IMR-90 (cell line): ENCODE measurements at regions not wholly inside any gene's neighbourhood (a gene's known extent, or its start where the extent isn't known, plus 50 kb on each side); places are given as distances from the start of the nearest gene placed in this dataset.

Source experiments
- ATAC-seq: fragments of 200-7000 bp; cut with Tn5 transposase; 2 replicates; pipeline ENCODE4 v1.9.1; 2020; ENCODE audit warnings: low read depth, mild to moderate bottlenecking, moderate library complexity
- BruUV-seq: library from RNA; stranded (reverse); fragments of 400-500 nt; replicated peaks from 2 replicates; lab custom pipeline; 2021; lab: Mats Ljungman, UMichigan
- CTCF ChIA-PET: fragments of 300-600 bp; formaldehyde crosslinking; extraction: SDS; loops from one replicate; lab custom pipeline; 2021; ENCODE audit warnings: antibody characterized with exemption; lab: Yijun Ruan, JAX
- POLR2A ChIA-PET: fragments of 300-600 bp; sonication (Branson Sonifier 250); formaldehyde crosslinking; loops from one replicate; lab custom pipeline; 2022; ENCODE audit warnings: antibody characterized with exemption; ENCODE audit not compliant: unreplicated experiment; lab: Charles Lee
- DNase-seq: peaks from one replicate; pipeline ENCODE4 v3.0.0; 2013
- H2AFZ ChIP-seq: replicated peaks from 2 replicates; pipeline ENCODE3; 2013; ENCODE audit warnings: low read length, mild to moderate bottlenecking; ENCODE audit not compliant: poor library complexity
- H2AK5ac ChIP-seq: 2 replicates; pipeline ENCODE4 v1.6.1; 2013; ENCODE audit warnings: low read depth, low read length, inconsistent platforms
- H2AK9ac ChIP-seq: replicated peaks from 2 replicates; pipeline ENCODE3; 2013; ENCODE audit warnings: mild to moderate bottlenecking, low read depth, low read length, moderate library complexity; ENCODE audit not compliant: poor library complexity
- H2BK120ac ChIP-seq: 2 replicates; pipeline ENCODE4 v1.6.1; 2013; ENCODE audit warnings: low read depth, low read length, inconsistent platforms
- H2BK15ac ChIP-seq: 3 replicates; pipeline ENCODE4 v1.6.1; 2013; ENCODE audit warnings: low read depth, low read length, inconsistent platforms
- H2BK20ac ChIP-seq: 2 replicates; pipeline ENCODE4 v1.6.1; 2013; ENCODE audit warnings: low read depth, mild to moderate bottlenecking, inconsistent platforms, low read length, moderate library complexity
- H2BK5ac ChIP-seq: 2 replicates; pipeline ENCODE4 v1.6.1; 2013; ENCODE audit warnings: mild to moderate bottlenecking, low read depth, low read length, inconsistent platforms; ENCODE audit not compliant: poor library complexity, severe bottlenecking
- H3K14ac ChIP-seq: replicated peaks from 2 replicates; pipeline ENCODE4 v1.6.1; 2013; ENCODE audit warnings: low read depth, low read length, inconsistent platforms
- H3K18ac ChIP-seq: 2 replicates; pipeline ENCODE4 v1.6.1; 2013; ENCODE audit warnings: low read depth, low read length, control low read depth
- H3K23ac ChIP-seq: 2 replicates; pipeline ENCODE4 v1.6.1; 2013; ENCODE audit warnings: low read depth, low read length, inconsistent platforms
- H3K27ac ChIP-seq: 2 replicates; pipeline ENCODE4 v1.5.1; 2013; ENCODE audit warnings: mild to moderate bottlenecking, control low read depth, low read length; ENCODE audit not compliant: insufficient read depth
- H3K27me3 ChIP-seq: 2 replicates; pipeline ENCODE4 v1.6.1; 2013; ENCODE audit warnings: low read length; ENCODE audit not compliant: control insufficient read depth, insufficient read depth
- H3K36me3 ChIP-seq: 2 replicates; pipeline ENCODE4 v1.6.1; 2013; ENCODE audit warnings: low read length, mixed read lengths; ENCODE audit not compliant: control insufficient read depth, insufficient read depth
- H3K4ac ChIP-seq: 2 replicates; pipeline ENCODE4 v1.6.1; 2013; ENCODE audit warnings: low read depth, low read length, inconsistent platforms
- H3K4me1 ChIP-seq: 2 replicates; pipeline ENCODE4 v1.6.1; 2013; ENCODE audit warnings: low read length, mixed read lengths; ENCODE audit not compliant: control insufficient read depth, insufficient read depth
- H3K4me2 ChIP-seq: 2 replicates; pipeline ENCODE4 v1.6.1; 2013; ENCODE audit warnings: low read depth, mild to moderate bottlenecking, control low read depth, low read length, moderate library complexity
- H3K4me3 ChIP-seq: 2 replicates; pipeline ENCODE4 v1.5.1; 2013; ENCODE audit warnings: low read depth, mild to moderate bottlenecking, control low read depth, low read length, moderate library complexity; ENCODE audit not compliant: insufficient read depth
- H3K56ac ChIP-seq: 2 replicates; pipeline ENCODE4 v1.6.1; 2013; ENCODE audit warnings: low read length, inconsistent platforms; ENCODE audit not compliant: insufficient read depth; ENCODE audit errors: extremely low read depth
- H3K79me1 ChIP-seq, 2 experiments: 2 replicates each; pipeline ENCODE4 v1.6.1; 2013; ENCODE audit warnings: low read length in 2 of 2, inconsistent platforms in 1 of 2, low read depth in 1 of 2
- H3K9ac ChIP-seq: 2 replicates; pipeline ENCODE4 v1.6.1; 2013; ENCODE audit warnings: low read depth, low read length, control low read depth
- H3K9me1 ChIP-seq: 2 replicates; pipeline ENCODE4 v1.6.1; 2013; ENCODE audit warnings: low read length, inconsistent platforms; ENCODE audit not compliant: insufficient read depth
- H3K9me3 ChIP-seq: 2 replicates; pipeline ENCODE4 v1.6.1; 2013; ENCODE audit warnings: low read length; ENCODE audit not compliant: control insufficient read depth, insufficient read depth
- H4K20me1 ChIP-seq: 2 replicates; pipeline ENCODE4 v1.6.1; 2013; ENCODE audit warnings: low read length, inconsistent platforms; ENCODE audit not compliant: insufficient read depth
- H4K5ac ChIP-seq: 2 replicates; pipeline ENCODE4 v1.6.1; 2013; ENCODE audit warnings: mild to moderate bottlenecking, low read depth, low read length, control low read depth
- H4K8ac ChIP-seq, 2 experiments: 2 replicates each; pipeline ENCODE4 v1.6.1; 2013; ENCODE audit warnings: low read depth in 2 of 2, low read length in 2 of 2, control low read depth in 1 of 2, inconsistent platforms in 1 of 2
- H4K91ac ChIP-seq: 2 replicates; pipeline ENCODE4 v1.6.1; 2013; ENCODE audit warnings: low read depth, low read length, inconsistent platforms; ENCODE audit not compliant: insufficient read depth
- BHLHE40 ChIP-seq: fragments of 150-350 bp; IDR thresholded peaks from 2 replicates; pipeline ENCODE4 v1.6.1; 2016; ENCODE audit warnings: mild to moderate bottlenecking, low read depth, low read length
- CEBPB ChIP-seq: IDR thresholded peaks from 2 replicates; pipeline ENCODE4 v1.6.1; 2012; ENCODE audit warnings: low read depth, low read length, improper control_type of control experiment
- CHD1 ChIP-seq: IDR thresholded peaks from 2 replicates; pipeline ENCODE4 v1.6.1; 2012; ENCODE audit warnings: low read depth, low read length, improper control_type of control experiment
- CTCF ChIP-seq: conservative IDR thresholded peaks from 2 replicates; pipeline ENCODE4 v1.5.1; 2012; ENCODE audit warnings: mild to moderate bottlenecking, low read depth, low read length, improper control_type of control experiment
- ELK1 ChIP-seq: fragments of 150-350 bp; IDR thresholded peaks from 2 replicates; pipeline ENCODE4 v1.6.1; 2016; ENCODE audit warnings: low read depth, mild to moderate bottlenecking, low read length, moderate library complexity, borderline replicate concordance
- FOS ChIP-seq: fragments of 150-350 bp; IDR thresholded peaks from 2 replicates; pipeline ENCODE4 v1.6.1; 2016; ENCODE audit warnings: low read depth, low read length
- MAFK ChIP-seq: IDR thresholded peaks from 2 replicates; pipeline ENCODE4 v1.6.1; 2012; ENCODE audit warnings: low read depth, low read length, improper control_type of control experiment
- MAZ ChIP-seq: IDR thresholded peaks from 2 replicates; pipeline ENCODE4 v1.6.1; 2012; ENCODE audit warnings: low read depth, mild to moderate bottlenecking, low read length, improper control_type of control experiment, moderate library complexity, borderline replicate concordance
- MXI1 ChIP-seq: IDR thresholded peaks from 2 replicates; pipeline ENCODE4 v1.6.1; 2012; ENCODE audit warnings: low read depth, mild to moderate bottlenecking, low read length, moderate library complexity, borderline replicate concordance
- NFE2L2 ChIP-seq: fragments of 150-350 bp; IDR thresholded peaks from 2 replicates; pipeline ENCODE4 v1.6.1; 2016; ENCODE audit warnings: low read depth, mild to moderate bottlenecking, low read length
- POLR2A ChIP-seq: IDR thresholded peaks from 2 replicates; pipeline ENCODE4 v1.6.1; 2012; ENCODE audit warnings: mild to moderate bottlenecking, low read depth, low read length
- RAD21 ChIP-seq: IDR thresholded peaks from 2 replicates; pipeline ENCODE4 v1.6.1; 2012; ENCODE audit warnings: low read length, improper control_type of control experiment
- RCOR1 ChIP-seq: IDR thresholded peaks from 2 replicates; pipeline ENCODE4 v1.6.1; 2012; ENCODE audit warnings: mild to moderate bottlenecking, low read length, improper control_type of control experiment; ENCODE audit not compliant: insufficient replicate concordance
- RFX5 ChIP-seq: IDR thresholded peaks from 2 replicates; pipeline ENCODE4 v1.8.0; 2012; ENCODE audit warnings: low read depth, mild to moderate bottlenecking, low read length, moderate library complexity
- SMC3 ChIP-seq: fragments of 150-350 bp; IDR thresholded peaks from 2 replicates; pipeline ENCODE4 v1.6.1; 2016; ENCODE audit warnings: low read depth, mild to moderate bottlenecking, antibody characterized with exemption, low read length, moderate library complexity
- USF2 ChIP-seq: fragments of 150-350 bp; IDR thresholded peaks from 2 replicates; pipeline ENCODE4 v1.6.1; 2017; ENCODE audit warnings: mild to moderate bottlenecking, antibody characterized with exemption, low read length, low read depth
- WGBS, 2 experiments: methylation state at CpG; one replicate each; pipeline versions ENCODE4 v1.1.5 to v1.1.7; 2013; ENCODE audit warnings: missing lambda C conversion rate in 2 of 2; ENCODE audit not compliant: insufficient read length in 1 of 2; ENCODE audit errors: extremely low coverage in 2 of 2; 5-methylcytosine and 5-hydroxymethylcytosine counted together
- dilution Hi-C: fragments of 300-500 bp; cut with HindIII; formaldehyde crosslinking; loops from one replicate; pipeline ENCODE4 v1.14.3; 2018; ENCODE audit warnings: low sequenced_read_pairs; ENCODE audit not compliant: unreplicated experiment
- in situ Hi-C: fragments of 300-500 bp; cut with MboI; formaldehyde crosslinking; loops from 3 replicates; pipeline ENCODE4 v1.14.3; 2019; ENCODE audit warnings: low sequenced_read_pairs, inconsistent platforms, mixed read lengths
- intact Hi-C: fragments of 100-400 bp; cut with micrococcal nuclease; formaldehyde crosslinking; loops from 2 replicates; pipeline ENCODE4 v1.10.0; 2022

- Histone ChIP-seq H3K9me1 (no peaks in the 10 kb centered on the region), H4K5ac (no peak overlapping the region), H2AFZ (no peak overlapping the region), H3K79me1 (no peaks in the 10 kb centered on the region), H3K4ac (no peak overlapping the region), H2BK120ac (no peak overlapping the region), H2AK9ac (no peak overlapping the region), H2BK15ac (no peak overlapping the region), H3K14ac (no peak overlapping the region), H3K4me1 (no peaks in the 10 kb centered on the region; the same call in 1 of the 2 replicates), H3K4me3 (no peak overlapping the region), H3K27ac (no peak overlapping the region), H3K9ac (no peak overlapping the region), H3K56ac (no peak overlapping the region), H3K23ac (no peak overlapping the region), H2BK5ac (no peak overlapping the region), H2AK5ac (no peak overlapping the region), H3K4me2 (no peak overlapping the region), H2BK20ac (no peak overlapping the region), H4K8ac (no peak overlapping the region), H3K27me3 (peaks cover 8% of the 10 kb centered on the region), H4K91ac (no peak overlapping the region), H3K18ac (no peak overlapping the region), H3K36me3 (no peaks in the 10 kb centered on the region), H4K20me1 (no peaks in the 10 kb centered on the region), H3K9me3 (no peaks in the 10 kb centered on the region)
- no peak for TF ChIP-seq RFX5
- no peak for TF ChIP-seq RCOR1
- TF ChIP-seq MXI1 = no peak
- no peak for TF ChIP-seq ELK1
- TF ChIP-seq RAD21 = no peak
- TF ChIP-seq MAFK = no peak
- no peak for TF ChIP-seq BHLHE40
- no peak for TF ChIP-seq CTCF
- TF ChIP-seq FOS = no peak
- no peak for TF ChIP-seq MAZ
- no peak for TF ChIP-seq NFE2L2
- no peak for TF ChIP-seq CHD1
- TF ChIP-seq SMC3 = no peak
- no peak for TF ChIP-seq USF2
- no peak for TF ChIP-seq POLR2A
- no peak for TF ChIP-seq CEBPB
- POLR2A ChIA-PET = no interaction called here
- BruUV-seq = no TSS peak
- DNase-seq (no peak), ATAC-seq (no peak)
- in situ Hi-C loops (no loop called here), intact Hi-C loops (no loop called here), dilution Hi-C loops (no loop called here)
- CTCF ChIA-PET = interaction anchor here (0.7 kb wide), 1 partner anchor 42 kb away, joined by 6 read pairs; no protein-coding TSS in a partner anchor
- no CpG with 5 or more reads among the region's 9 CpGs for WGBS, 2 experiments
These were observed 266.3 kb downstream of the FBXW7 start for GRCh38 chr4:152269448-152270191.
